Karpas-422 (cell line): ENCODE measurements at regions not wholly inside any gene's neighbourhood (a gene's known extent, or its start where the extent isn't known, plus 50 kb on each side); places are given as distances from the start of the nearest gene placed in this dataset.

Experiments used
- DNase-seq: peaks from one replicate; pipeline ENCODE4 v3.0.0-alpha.2; 2015
- H2AFZ ChIP-seq: fragments of 200-600 bp; sonication (generic); 2 replicates; pipeline ENCODE4 v1.6.1; 2014; ENCODE audit warnings: antibody characterized with exemption, low read length, mixed read lengths
- H3K27ac ChIP-seq: fragments of 200-600 bp; sonication (generic); 2 replicates; pipeline ENCODE4 v1.5.1; 2014; ENCODE audit warnings: mild to moderate bottlenecking, low read length, moderate library complexity
- H3K27me3 ChIP-seq: fragments of 200-600 bp; sonication (generic); 2 replicates; pipeline ENCODE4 v1.6.1; 2014; ENCODE audit warnings: low read length, mixed read lengths
- H3K36me3 ChIP-seq: fragments of 200-600 bp; sonication (generic); 2 replicates; pipeline ENCODE4 v1.6.1; 2014; ENCODE audit warnings: low read length, mixed read lengths; ENCODE audit not compliant: insufficient read depth
- H3K4me1 ChIP-seq: fragments of 200-600 bp; sonication (generic); 2 replicates; pipeline ENCODE4 v1.6.1; 2014; ENCODE audit warnings: mild to moderate bottlenecking, low read length, mixed read lengths
- H3K4me2 ChIP-seq: fragments of 200-600 bp; sonication (generic); 2 replicates; pipeline ENCODE4 v1.6.1; 2014; ENCODE audit warnings: low read length, low read depth, mild to moderate bottlenecking; ENCODE audit not compliant: poor library complexity, severe bottlenecking
- H3K4me3 ChIP-seq: fragments of 200-600 bp; sonication (generic); 2 replicates; pipeline ENCODE4 v1.5.1; 2014; ENCODE audit warnings: mild to moderate bottlenecking, antibody characterized with exemption, low read length, mixed read lengths
- H3K79me2 ChIP-seq: fragments of 200-600 bp; sonication (generic); 2 replicates; pipeline ENCODE4 v1.6.1; 2014; ENCODE audit warnings: mild to moderate bottlenecking, low read length, mixed read lengths
- H3K9ac ChIP-seq: fragments of 200-600 bp; sonication (generic); 2 replicates; pipeline ENCODE4 v1.6.0; 2014; ENCODE audit warnings: low read length
- H3K9me2 ChIP-seq: fragments of 200-600 bp; sonication (generic), shearing (Covaris generic); replicated peaks from 2 replicates; pipeline ENCODE4 v1.6.0; 2014; ENCODE audit warnings: mild to moderate bottlenecking, low read length, moderate library complexity; ENCODE audit not compliant: insufficient read depth
- H3K9me3 ChIP-seq: fragments of 300-700, 200-600 bp; sonication (generic); 2 replicates; pipeline ENCODE4 v1.6.1; 2014; ENCODE audit warnings: low read length, mixed read lengths
- H4K20me1 ChIP-seq: fragments of 200-600 bp; sonication (generic); 2 replicates; pipeline ENCODE4 v1.6.1; 2014; ENCODE audit warnings: mild to moderate bottlenecking, antibody characterized with exemption, low read length, low read depth; ENCODE audit not compliant: insufficient read depth

DNA sequence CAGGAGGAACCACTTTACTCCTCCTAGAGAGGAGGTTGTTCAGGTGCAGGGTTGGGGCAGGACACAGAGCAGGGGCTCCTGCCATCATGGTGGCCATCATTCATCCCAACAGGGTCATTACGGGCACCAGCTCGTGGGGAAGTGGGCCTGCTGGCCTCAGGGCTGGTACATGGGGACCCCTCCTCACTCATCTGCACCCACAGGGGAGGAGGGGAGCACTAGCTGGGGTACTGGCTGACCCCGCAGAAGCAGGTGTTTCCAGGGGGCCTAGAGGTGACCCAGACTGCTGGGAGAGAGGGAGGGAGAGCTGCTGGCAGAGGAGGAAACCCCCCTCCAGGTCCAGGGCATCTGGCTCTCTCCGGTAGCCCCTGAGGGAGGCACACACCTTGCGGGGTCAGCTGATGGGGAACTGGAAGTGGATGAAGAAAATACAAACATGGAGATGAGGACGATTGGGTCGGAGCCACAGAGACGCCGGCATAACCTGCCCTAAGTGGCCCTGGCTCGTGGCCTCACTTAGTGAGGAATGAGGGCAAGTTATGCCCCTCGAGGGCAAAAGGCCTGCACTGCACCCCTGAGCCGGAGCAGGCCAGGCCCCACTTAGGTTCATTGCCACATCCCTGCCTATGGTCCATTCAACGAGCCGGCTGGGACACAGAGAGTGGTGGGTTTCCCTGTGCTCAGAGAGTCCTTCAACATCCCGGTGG is 76.2 kb downstream of the SOX1 start:
- Histone ChIP-seq H3K36me3 (no peaks in the 10 kb centered on the region), H3K9me2 (no peaks in the 10 kb centered on the region), H3K79me2 (no peaks in the 10 kb centered on the region), H3K4me1 (no peaks in the 10 kb centered on the region), H2AFZ (no peak overlapping the region), H3K27me3 (no peaks in the 10 kb centered on the region), H3K9ac (no peak overlapping the region), H3K4me3 (no peak overlapping the region), H4K20me1 (no peaks in the 10 kb centered on the region), H3K27ac (no peak overlapping the region), H3K9me3 (no peaks in the 10 kb centered on the region), H3K4me2 (no peak overlapping the region)
- DNase-seq, result no peak

DNA sequence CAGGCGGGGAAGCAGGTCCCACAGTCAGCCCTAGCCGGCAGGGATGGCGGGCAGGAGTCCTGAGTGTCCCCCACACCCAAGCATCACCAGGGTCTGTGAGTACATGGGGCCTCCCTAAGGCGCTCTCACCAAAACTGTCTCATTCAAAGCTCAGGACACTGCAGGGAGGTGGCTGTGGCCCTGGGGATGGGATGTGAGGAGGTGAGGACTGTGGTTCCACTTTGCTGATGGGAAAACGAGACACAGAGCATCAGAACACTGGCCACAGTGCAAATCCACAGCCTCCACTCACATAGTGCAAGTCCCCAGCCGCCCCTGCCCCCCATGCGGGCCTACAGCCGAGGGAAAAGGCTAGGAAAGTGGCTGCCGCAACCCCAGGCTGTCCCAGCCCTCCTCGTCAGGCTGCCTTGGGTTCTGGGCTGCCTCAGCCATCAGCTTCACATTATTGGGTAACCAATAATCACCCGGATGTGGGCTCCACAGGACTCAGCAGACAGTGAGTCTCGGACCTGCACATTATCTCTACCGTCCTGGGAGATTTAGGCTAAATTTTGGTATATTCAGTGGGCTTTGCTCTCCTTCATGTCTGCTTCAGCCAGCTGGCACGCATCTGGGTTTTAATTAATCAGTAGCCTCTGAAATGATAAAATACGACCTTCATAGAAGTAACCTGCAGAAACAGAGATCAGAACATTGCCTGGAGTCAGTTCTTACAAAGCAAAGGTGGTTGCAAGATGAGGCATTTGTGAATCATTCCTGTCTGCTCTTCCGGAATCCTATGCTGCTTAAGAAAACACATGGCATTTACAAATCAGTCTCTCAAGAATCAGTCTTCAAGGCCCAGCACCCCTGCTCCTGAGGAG is 77.0 kb downstream of the SOX1 start:
- Histone ChIP-seq H2AFZ (no peak overlapping the region), H3K27ac (no peak overlapping the region), H3K36me3 (no peaks in the 10 kb centered on the region), H3K4me3 (no peak overlapping the region), H4K20me1 (no peaks in the 10 kb centered on the region), H3K9me2 (no peaks in the 10 kb centered on the region), H3K27me3 (no peaks in the 10 kb centered on the region), H3K9me3 (no peaks in the 10 kb centered on the region), H3K4me2 (no peak overlapping the region), H3K79me2 (no peaks in the 10 kb centered on the region), H3K4me1 (no peaks in the 10 kb centered on the region), H3K9ac (no peak overlapping the region)
- no peak for DNase-seq

DNA sequence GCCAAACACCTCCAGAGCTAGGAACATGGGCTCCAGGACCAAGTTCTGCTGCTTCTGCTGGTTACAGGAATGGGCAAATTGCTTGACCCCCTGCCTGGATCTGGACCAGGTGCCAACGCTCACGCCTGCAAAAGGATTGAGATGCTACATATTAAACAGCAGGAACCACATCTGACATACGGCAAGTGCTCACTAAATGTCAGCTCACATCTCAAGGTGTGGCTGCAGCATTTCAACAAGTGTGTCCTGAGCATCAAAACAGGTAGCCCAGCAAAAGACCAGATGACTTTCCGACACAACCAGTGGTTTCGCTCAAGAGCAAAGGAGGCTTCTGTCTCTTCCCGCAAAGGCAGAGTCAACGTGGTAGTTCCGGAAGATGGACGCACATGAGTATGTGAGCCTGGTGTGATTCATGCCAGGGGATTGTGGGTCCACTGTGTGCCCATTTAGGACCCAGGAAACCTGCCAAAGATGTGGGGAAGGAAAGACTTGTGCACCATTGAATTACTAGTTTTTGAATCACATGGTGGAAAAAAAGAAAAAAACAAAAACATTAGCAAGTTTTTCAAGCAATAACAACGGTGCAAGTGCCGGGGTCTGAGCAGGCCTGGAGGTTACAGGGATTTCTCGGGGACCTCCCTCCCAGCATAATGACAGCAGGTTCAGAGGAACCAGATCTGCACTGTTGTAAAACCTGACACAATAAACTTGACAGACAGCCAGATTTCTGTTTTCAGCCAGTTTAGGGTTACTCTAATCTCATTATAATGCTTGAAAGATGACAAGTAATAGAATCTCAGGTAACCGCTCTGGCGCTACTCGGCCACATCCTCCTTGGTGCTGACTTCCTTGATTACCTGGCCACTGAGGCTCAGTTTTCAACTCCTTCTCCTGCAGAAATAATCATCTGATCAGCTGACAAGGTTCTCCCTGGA is 77.9 kb downstream of the SOX1 start:
- Histone ChIP-seq H3K9me2 (no peaks in the 10 kb centered on the region), H3K4me3 (no peak overlapping the region), H4K20me1 (no peaks in the 10 kb centered on the region), H3K27me3 (no peaks in the 10 kb centered on the region), H3K9ac (no peak overlapping the region), H3K79me2 (no peaks in the 10 kb centered on the region), H3K4me2 (no peak overlapping the region), H3K27ac (no peak overlapping the region), H3K36me3 (no peaks in the 10 kb centered on the region), H3K4me1 (no peaks in the 10 kb centered on the region), H2AFZ (no peak overlapping the region), H3K9me3 (no peaks in the 10 kb centered on the region)
- no peak for DNase-seq

DNA sequence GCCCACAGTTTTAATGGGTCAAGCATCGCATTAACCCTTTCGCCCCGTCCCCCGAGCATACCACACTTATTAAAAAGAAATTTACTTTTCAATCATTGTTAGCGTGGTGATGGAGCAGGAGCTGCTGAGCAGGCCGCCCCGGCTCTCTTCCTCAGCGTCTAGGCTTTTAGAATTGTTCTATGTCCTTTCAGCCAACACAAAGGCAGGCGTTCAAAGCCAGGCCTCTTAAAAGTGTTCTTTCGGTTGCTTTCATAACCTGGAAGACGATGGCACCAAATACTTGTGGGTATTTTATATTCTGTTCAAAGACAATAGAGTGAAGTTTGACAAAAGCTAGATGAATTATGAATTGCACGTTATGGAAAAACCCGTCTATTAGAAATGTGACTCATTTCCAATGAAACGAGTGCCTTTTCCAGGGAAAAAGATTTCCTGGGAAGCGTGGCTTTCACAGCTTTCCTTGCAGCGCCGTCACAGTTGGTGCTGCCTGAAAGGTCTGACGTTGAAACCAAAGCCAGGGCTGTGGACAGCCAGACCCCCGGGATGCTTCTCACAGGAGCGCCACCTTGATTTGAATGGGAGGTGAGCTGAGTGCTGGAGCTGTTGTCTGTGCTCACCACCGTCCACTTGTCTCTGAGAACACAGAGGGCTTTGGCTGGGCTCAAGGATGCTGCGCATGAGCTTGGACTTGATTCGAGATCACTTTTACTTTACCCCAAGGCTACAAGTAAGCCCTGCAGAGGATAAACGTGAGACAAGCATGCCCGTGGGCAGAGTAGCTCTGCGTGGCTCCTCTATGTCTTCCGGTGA is 78.8 kb downstream of the SOX1 start:
- Histone ChIP-seq H3K9me2 (no peaks in the 10 kb centered on the region), H3K4me2 (no peak overlapping the region), H3K36me3 (no peaks in the 10 kb centered on the region), H3K27me3 (no peaks in the 10 kb centered on the region), H3K9ac (no peak overlapping the region), H3K9me3 (no peaks in the 10 kb centered on the region), H4K20me1 (no peaks in the 10 kb centered on the region), H3K4me1 (no peaks in the 10 kb centered on the region), H3K27ac (no peak overlapping the region), H2AFZ (no peak overlapping the region), H3K79me2 (no peaks in the 10 kb centered on the region), H3K4me3 (no peak overlapping the region)
- no peak for DNase-seq

DNA sequence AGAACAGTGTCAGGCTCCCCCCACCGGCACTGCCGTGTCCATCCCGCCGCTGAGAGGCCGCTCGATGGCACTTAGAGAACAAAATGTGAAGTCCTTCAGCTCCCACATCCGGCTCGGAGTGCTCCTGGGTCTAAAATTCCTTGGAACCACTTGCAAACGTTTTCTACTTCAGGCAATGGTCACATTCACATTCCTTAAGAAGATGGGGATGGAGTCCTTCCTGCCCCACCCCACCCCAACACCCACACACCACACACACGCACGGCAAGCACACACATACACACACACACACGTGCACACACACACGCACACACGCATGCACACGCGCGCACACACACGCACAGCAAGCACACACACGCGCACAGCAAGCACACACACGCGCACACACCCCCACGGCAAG is 83.4 kb downstream of the SOX1 start:
- DNase-seq, result no peak
- H3K36me3 ChIP-seq, result no peaks in the 10 kb centered on the region
- no peak overlapping the region for H2AFZ ChIP-seq
- no peak overlapping the region for H3K27ac ChIP-seq
- no peaks in the 10 kb centered on the region for H3K9me2 ChIP-seq
- H3K9ac ChIP-seq, result no peak overlapping the region
- H4K20me1 ChIP-seq, result no peaks in the 10 kb centered on the region
- no peaks in the 10 kb centered on the region for H3K27me3 ChIP-seq
- no peaks in the 10 kb centered on the region for H3K9me3 ChIP-seq
- H3K4me3 ChIP-seq, result no peak overlapping the region
- H3K4me2 ChIP-seq, result no peak overlapping the region
- no peaks in the 10 kb centered on the region for H3K79me2 ChIP-seq
- H3K4me1 ChIP-seq, result no peaks in the 10 kb centered on the region

DNA sequence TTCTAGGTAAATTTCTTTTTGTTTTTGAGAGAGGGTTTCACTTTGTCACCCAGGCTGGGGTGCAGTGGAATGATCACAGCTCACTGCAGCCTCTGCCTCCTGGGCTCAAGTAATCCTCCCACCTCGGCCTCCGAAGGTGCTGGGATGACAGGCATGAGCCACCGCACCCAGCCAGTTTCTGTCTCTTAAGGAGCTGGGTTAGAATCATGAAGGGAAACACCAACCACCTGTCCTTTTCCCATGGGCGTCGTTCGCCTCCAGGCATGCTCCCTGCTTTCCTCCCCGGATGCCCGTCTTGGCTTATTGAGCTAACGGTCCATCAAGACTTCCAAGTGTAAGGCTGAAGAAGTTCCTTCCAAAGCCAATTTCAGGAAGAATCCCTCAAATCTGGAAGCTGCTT is 85.9 kb downstream of the SOX1 start:
- H3K4me3 ChIP-seq, result no peak overlapping the region
- H3K36me3 ChIP-seq, result no peaks in the 10 kb centered on the region
- no peak overlapping the region for H3K4me2 ChIP-seq
- H4K20me1 ChIP-seq, result no peaks in the 10 kb centered on the region
- no peaks in the 10 kb centered on the region for H3K9me2 ChIP-seq
- no peak overlapping the region for H3K27ac ChIP-seq
- H3K27me3 ChIP-seq, result no peaks in the 10 kb centered on the region
- H3K9ac ChIP-seq, result no peak overlapping the region
- H3K9me3 ChIP-seq, result peaks cover 3% of the 10 kb centered on the region; the same call in 1 of the 2 replicates
- no peaks in the 10 kb centered on the region for H3K4me1 ChIP-seq
- H3K79me2 ChIP-seq, result no peaks in the 10 kb centered on the region
- no peak for DNase-seq
- H2AFZ ChIP-seq, result no peak overlapping the region

DNA sequence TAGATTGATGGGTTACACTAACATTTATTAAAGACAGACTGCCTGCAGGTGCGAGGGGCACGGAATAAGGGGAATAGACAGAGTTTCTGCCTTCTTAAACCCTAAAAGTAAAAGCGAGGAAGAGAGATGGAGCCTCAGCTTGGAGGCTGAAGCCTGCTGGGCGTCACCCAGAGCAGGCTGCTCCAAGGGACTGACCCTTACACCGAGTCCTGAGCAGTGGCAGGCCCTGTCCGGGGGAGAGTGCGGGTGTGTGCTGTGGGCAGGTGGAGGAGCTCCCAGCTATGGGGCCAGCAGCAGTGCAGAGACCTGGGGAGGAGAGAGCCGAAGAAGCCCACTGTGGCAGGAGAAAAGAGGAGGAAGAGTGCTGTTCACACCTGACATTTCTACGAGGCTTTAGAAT is 86.4 kb downstream of the SOX1 start:
- H3K4me2 ChIP-seq, result no peak overlapping the region
- no peaks in the 10 kb centered on the region for H3K9me2 ChIP-seq
- H2AFZ ChIP-seq, result no peak overlapping the region
- no peak overlapping the region for H3K4me3 ChIP-seq
- peaks cover 5% of the 10 kb centered on the region; the same call in 1 of the 2 replicates for H3K9me3 ChIP-seq
- DNase-seq, result no peak
- H4K20me1 ChIP-seq, result no peaks in the 10 kb centered on the region
- H3K27ac ChIP-seq, result no peak overlapping the region
- H3K27me3 ChIP-seq, result no peaks in the 10 kb centered on the region
- no peaks in the 10 kb centered on the region for H3K79me2 ChIP-seq
- H3K9ac ChIP-seq, result no peak overlapping the region
- H3K4me1 ChIP-seq, result no peaks in the 10 kb centered on the region
- H3K36me3 ChIP-seq, result no peaks in the 10 kb centered on the region
